Activated T-cell treated with anti-CD3 and anti-CD28 coated beads for 4 hours (primary cell): ENCODE measurements at regions not wholly inside any gene's neighbourhood (a gene's known extent, or its start where the extent isn't known, plus 50 kb on each side); places are given as distances from the start of the nearest gene placed in this dataset.

ENCODE experiments used
- DNase-seq: peaks from one replicate; pipeline ENCODE4 v3.0.0-alpha.2; 2020

DNA sequence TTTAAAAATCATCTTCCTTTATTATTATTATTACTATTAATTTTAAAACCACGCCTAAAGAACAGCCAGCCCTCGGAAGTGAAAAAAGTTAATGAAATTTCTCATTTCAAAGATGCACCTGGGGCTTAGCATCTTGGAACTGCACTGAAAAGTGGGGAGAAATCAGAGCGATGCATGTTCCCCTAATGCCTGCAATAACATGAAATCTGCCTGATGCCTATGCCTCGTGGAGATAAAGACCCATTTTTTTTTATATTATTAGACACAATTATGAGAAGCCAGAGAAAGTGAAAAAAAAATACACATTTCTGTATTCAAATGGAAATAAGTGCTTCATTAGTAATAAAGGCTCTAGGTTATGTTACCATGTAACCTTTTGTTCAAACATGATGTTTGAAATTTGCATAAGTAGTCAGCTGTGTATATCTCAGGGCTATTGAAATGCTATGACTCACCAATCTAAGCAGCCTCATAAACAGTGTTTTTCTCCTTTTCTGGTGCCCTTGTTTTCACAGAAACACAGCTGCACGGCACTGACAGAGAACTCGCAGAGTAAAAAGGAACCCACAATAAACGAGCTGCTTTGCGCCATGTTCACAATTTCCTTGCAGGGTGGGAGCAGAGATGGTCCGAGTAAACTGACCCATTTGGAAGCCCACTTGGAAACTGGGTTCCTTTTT is 175.8 kb upstream of the PRKCQ start:
- no peak for DNase-seq

DNA sequence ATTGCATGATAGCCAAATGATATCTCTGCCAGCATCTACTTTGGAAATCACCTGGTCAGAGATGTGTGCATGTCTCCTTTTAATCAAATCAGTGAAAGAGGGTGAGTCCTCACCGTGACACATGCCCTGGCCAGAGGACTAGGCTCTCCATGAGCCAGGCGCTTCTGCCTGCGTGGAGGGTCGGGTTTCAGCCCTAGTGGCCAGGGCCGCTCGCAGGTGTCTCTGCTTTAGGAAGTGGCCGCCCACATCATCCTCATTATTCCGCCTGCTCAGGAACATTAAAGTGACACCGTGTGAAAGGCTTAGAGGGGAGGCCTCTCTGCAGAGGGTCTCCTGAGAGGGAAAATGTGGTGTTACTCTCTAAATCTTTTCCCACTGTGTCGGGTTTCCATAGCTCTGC is 173.6 kb upstream of the PRKCQ start:
- DNase-seq = no peak

DNA sequence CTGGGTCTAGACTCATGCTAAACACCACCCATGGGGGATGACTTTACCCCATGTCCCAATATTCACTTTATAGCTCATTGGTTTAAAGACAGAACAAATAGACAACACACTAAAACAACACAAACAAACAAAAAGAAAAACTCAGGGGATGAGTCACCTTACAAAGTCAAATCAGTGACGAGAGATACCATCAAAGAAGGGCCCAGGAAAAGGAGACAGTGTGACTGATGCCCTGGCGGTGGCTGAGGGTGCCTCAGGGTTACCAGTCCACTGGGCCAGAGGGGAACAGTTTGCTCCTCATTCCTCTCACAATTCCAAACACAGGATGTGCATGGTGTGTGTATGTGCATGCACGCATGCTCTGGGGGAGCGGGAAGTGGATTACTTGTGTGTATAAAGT is 171.3 kb upstream of the PRKCQ start:
- no peak for DNase-seq

DNA sequence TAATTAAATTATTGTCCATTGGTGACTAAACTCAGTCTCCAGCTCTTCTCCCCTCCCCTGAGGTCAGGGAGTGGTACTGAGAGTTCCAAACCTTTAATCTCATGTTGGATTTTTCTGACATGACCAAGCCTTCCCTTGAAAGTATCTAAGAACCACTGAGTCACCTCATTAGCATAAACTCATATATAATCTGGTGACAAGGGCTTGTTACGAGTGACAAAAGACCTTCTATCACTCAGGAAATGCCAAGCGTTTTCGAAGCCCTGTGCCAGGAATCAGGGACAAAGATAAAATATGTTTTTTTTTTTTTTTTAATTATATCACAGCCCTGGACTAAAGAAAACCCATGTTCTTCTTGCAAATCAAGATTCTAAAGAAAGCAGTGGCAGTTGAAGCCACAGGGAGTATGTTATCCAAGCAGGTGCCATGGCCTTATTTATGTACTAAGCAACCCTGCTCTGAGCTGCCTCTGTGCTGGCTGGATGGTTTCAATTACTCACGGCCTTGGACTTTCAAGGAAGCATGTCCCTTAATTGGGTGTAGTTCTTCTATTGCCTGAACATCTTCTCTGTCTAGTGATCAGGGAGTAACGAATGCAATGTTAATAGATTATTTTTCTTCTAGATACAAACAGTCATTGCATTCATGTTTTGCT is 169.0 kb upstream of the PRKCQ start:
- no peak for DNase-seq

DNA sequence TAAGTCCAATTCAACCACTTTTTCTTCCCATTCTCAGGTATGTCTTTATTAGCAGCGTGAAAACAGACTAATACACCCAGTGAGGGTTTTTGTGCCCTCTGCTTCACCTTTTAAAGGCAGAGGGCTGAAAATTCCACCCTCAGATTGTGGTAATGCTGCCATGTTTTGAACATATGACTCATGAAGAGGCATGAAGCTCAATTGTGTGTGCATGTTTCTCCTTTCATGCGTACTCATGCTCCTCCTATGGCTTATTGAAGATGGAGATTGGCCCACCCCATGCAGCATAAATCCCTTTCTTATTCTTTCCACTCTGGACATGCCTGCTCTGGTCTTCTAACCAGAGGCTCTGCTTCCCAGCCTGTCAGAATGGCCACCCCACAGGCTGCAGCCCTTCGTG is 168.0 kb upstream of the PRKCQ start:
- DNase-seq = no peak

DNA sequence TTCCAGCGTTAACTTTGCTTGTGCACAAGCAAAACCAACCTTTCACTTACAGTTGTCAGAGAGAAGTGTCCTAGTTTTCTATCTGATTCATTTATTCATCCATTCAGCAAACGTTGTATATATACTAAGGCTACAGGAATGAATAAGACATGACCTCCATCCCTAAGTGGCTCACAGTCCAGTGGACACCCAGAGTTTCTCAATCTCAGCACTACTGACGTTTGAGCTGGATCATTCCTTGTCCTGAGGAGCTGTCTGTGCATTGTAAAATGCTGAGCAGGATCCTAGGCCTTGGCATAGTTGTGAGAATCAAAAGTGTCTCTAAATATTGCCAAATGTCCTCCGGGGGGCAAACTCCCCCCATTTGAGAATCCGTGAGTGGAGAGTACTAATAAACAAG is 166.7 kb upstream of the PRKCQ start:
- DNase-seq = no peak

DNA sequence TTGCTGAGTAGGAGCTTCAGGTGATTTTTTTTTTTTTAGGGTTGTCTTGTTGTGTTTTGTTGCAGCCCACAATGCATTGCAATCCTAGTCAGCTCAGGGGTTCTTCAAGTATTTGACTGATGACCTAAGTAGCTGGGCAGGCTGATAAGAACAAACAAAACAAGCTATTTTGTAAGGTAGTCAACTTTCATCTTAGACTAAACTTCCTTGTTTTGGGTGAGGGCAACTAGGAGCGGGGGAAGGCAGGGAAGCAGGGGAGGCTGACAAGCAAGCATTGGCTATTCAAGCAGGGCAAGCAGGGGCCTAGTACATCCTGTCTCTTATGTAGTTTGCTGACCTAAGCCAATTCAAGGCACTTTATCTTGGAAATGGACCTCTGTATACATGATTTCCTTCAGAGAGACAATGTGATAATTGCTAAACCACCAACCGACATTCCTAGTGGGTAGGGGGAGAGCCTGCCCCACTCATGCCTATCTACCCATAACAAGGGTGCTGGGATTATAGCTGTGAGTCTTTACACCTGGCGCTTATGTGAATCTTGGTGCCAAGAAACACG is 163.3 kb upstream of the PRKCQ start:
- no peak for DNase-seq

DNA sequence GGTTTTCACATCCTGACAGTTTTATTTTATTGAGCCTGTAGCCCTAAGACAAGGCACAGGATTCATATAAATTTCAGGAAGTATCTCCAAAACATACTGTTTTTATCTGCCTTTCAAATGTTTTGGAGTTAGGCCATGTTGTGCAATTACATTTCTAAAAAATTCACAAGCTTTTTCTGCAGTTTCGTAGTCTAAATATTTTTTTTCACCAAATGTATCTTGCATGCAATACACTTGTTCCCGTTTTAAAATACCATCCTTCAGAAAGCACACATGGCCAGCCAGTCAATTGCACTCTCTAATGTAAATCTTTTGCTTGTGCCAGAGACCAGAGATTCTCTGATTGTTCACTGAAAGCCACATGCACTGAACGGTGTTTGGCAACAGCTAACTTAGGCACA is 161.5 kb upstream of the PRKCQ start:
- DNase-seq = no peak

DNA sequence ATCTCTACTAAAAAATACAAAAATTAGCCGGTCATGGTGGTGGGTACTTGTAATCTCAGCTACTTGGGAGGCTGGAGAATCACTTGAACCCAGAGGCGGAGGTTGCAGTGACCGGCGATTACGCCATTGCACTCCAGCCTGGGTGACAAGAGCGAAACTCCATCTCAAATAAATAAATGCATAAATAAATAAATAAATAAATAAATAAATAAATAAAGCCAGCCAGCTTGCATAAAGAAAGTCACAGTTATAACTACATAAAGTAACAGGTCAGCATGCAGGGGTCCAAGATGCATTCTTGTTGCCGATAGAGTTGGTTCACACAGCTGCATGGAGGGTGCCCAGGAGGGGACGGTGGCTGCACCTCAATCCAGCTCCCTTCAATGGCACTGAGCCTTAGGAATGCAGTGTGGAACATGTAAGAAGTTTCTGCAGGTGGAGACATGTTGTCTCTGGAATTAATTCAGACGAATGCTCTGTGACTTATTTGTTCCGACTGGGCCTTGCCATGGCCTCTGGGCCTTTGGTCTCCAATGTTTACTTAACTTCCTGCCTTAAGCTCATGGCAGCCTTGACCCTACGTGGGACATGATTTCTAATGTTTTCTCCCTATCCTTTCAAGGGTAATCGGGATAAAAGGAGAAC is 159.6 kb upstream of the PRKCQ start:
- DNase-seq = no peak

DNA sequence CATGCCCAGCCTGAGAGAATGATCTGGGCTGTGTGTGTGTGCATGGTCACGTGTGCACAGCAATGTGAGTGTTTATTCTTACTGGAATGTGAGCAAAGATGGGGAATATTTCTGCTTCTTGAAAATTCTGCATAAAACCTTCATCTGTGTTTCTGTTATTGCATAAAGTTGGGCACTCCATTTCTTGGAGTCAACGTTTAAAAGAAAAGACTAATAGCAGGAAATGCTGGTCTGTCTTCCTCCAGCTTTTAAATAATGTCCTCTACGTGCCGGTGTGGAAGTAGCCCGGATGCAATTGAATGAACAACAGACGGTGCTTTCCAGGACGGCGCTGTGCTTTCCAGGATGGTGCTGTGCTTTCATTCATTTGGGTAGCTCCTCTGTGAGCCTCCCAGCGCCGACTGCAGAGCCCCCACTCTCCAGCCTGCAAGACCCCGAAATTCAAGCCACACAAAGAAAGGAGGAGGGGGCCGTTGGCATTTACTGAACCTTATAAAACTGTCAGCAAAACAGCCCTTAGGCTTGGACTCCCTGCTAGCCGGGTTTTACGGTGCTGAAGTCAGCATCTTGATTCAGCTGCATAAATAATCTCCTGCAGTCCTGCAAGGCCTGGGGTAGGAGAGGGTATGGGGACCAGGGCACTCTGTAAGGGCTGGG is 158.2 kb upstream of the PRKCQ start:
- DNase-seq = no peak

DNA sequence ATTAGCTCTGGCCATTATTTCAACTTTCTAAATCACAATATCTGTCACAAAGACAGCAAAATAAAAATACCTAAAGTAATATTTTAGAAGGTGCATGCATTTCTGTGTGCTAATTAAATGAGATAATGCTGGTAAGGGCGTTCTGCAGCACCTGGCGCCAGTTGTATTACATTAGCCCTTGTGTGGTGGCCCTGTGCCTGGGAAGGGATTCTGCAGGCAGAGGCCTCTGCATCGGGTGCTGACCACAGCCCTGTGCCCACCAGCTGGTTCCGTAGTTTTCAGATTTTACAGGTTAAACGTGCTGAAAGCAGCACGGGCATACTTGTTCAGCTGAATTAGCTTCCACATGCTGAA is 157.7 kb upstream of the PRKCQ start:
- no peak for DNase-seq

DNA sequence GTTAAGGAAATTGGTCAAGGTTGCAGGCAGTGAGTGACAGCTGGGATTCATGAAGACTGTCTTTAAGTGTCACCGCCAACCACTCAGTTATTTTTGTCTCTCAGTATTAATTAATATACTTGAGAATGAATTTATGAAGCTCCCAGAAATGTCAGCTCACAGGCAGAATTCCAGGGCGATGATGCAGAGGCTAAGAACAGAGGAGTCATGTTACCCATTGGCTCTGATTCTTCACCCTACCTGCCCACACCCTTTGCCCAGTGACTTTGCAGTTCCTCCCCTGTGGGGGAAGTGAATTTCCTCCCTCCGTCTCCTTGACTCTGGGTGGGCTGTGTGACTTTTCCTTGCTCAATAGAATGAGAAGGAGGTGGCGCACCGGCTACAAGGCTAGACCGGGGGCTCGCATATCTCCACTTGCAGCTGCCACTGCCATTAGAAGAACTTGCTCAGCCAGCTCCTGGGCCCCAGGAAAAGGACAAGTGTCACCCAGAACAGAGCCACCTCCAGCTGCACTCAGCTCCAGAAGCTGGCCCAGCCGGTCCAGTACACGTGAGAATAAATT is 157.1 kb upstream of the PRKCQ start:
- DNase-seq = no peak

DNA sequence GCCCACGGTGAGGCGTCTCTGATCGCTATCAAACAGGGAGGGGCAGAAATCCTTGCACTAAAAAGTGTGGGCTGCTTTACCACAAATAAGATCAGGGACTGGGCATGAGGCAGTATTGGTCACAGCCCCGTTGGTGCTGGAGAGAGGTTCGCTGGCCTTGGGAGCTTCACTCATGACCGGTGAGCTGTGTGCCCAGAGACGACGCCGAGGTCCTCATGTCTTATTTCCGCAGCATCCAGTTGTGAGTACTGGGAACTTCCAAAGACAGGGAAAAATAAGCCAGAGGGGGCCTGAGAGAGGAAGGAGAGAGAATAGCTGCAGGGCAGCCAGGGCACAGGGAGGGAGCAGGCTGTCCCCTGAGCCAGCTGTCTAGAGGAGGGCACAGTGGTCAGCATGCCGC is 154.2 kb upstream of the PRKCQ start:
- no peak for DNase-seq

DNA sequence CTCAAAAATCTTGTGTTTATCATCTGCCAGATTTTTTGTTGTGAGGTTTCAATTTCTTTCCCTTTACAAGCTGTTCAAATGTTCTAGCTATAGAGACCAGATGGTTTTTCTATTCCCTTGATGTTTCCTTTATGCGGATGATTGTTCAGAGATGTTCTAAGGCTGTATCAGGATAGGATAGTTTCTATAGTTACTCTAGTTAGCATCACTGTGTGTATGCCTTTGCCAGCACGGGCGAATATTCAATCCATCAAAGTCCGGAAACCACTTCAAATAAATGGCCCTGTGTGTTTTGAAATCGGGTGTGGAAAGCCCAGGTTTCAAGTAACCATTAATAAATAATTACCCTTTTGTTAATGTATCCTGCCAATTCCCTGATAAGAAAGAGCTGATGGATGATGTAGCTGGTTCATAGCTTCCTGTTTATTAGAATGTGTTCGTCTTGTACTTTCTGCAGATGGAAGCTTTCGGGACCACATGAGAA is 149.8 kb upstream of the PRKCQ start:
- no peak for DNase-seq

DNA sequence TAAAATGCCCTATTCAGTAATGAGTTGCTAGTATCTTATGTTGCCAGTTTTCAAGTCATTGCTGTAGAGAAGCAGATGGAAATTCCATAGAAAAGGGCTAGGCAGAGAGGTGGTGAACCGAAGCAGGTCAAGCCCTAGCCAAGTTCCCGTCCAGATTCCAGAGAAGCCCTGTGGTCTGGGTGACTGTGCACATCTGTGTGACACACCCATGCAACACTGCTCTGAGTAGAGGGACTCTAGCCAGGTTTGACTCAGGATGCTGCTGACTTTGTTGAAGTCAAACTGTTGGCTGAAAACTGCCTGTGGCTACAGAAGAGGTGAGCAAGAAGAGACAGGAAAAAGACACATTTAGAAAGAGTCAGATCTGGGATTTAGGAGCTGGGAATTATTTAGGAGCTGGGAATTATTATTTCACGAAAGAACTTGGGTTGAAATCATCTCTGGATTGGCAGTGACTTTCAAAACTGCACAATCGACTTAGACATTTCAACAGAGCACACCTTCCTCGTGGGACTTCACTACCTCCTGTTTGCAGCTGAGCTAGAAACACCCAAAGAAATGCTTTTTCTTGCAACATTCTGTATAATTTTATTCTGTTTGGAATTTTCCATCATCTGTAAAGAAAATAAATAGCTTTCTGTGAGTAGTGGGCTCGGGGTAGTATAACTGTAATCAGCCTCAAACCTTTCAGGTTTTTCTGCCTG is 149.1 kb upstream of the PRKCQ start:
- DNase-seq = no peak

DNA sequence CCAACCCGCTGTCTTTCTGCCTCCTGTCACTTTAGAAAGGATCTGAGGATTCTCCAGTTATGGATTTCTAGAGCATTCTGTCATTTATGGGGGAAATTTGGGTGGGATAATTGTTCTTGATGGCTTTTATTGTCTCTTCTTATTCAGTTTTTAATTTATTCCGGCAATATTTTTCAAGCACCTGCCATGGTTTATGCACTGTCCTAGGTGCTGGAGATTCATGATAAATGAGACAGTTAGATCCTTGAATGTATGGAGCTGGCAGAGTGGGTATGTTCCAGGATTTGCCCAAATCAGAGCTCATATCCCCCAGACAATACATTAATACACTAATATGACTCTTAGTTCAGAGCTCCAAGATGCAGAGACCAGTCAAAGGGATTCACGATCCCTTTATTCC is 146.8 kb upstream of the PRKCQ start:
- DNase-seq = no peak

DNA sequence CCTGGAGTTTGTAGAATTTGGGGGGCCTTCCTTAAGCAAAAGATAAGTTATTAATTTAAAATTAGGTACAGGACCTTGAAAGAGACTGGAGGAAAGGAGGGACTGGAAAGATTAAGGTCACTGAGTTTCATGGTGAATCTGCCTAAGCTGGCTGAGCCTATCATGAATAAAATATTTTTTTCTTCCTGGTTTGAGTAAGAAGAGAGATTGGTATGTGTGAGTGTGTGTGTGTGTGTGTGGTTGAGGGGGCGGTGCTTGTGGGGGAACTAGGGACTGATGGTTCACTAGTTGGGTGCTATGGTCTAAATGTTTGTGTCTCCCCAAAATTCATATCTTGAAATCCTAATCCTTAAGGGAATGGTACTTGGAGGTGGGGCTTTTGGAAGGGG is 142.5 kb upstream of the PRKCQ start:
- DNase-seq = no peak

DNA sequence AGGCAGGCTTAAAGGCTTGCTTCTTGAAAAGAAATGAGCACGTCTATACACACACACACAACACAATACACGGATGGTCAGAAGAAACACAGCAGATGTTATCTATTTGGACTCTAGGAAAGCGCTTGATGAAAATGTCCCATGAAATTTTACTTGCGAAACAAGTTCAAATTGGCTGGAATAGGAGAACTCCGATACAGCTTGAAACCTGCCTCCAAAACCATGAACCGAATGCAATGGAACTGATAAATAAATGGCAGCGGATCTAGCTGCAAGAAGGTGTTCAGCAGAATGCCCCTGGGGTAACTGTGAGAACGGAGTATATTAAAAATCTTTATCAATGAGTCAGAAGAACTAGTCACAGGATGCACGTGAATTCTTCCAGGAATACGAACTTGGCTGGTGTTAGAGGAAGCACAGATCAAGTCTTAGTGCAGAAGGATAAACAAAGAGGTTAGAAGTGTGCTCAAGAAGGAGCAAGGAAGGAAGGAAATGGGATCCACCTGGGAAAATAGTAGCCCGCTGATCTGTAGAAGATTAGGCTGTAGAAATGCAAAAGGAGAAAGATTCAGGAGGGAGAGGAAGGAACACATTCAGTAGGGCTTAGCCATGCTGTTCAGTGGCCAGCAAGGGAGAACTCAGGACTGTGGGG is 142.0 kb upstream of the PRKCQ start:
- no peak for DNase-seq

DNA sequence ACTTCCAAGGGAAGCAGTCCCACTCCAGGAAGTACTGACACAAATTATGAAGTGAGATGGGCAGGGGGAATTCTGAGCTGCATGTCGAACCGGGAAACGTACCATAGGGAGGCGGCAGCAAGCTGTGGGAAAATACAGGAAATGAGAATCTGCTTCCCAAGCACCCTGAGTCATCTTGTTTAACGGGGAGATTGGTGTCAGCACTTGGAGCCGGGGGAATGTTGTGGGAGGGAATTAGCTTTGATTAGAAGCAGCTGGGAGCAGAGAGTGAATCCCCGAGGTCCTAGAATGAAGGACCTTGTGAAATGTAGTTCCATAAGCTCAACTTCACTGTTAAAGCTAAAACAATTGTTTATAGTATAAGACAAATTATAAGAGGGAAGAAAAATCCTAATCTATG is 141.4 kb upstream of the PRKCQ start:
- no peak for DNase-seq

DNA sequence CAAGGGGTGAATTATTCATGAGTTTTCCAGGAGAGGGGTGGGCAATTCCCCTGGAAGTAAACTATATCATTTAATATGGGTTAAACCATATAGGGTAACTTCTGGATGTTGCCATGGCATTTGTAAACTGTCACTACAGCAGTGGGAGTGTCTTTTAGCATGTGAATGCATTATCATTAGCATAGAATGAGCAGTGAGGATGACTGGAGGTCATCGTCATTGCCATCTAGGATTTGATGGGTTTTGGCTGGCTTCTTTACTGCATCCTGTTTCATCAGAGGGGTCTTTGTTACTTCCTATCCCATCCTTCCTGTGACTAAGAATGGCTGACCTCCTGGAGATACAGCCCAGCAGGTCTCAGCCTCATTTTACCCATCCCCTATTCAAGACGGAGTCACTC is 139.5 kb upstream of the PRKCQ start:
- no peak for DNase-seq

DNA sequence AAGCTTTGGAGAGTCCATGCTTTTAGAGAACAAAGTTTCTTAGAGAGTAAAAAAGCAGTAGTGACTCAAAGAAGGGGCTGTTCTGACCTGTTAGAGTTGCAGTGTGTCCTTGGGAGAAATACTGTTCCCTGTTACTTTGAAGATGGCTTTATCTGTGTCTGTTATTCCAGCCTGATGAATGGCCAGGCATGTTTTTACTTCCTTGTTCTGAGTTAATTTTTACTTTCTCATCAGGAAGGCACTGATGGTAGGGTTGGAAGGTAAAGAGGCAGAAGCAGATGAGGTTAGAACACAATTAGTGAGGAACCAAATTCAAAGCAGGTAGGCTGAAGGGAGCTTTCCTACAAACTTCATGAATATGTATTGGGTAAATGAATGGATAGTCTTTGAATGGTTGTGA is 138.5 kb upstream of the PRKCQ start:
- DNase-seq = no peak

DNA sequence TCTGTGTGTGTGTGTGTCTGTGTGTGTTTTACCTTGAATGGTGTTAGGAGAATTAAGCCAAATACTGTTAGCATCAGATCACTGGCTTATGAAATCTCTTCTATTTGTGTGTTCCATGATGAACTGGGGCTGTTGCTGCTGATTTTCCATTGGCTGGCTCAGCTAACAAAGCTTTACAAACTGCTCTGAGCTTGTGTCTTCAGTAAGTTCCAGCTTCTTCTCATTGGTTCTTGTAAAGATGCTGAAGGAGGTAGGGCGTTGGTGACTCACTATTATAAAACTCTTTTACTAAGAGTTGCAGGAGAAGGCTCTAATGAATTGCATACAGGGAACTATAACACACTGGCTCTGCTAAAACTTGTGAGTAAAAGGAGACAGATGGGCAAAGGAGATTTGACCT is 136.4 kb upstream of the PRKCQ start:
- DNase-seq = no peak
